Calu3 (cell line): ENCODE measurements at regions not wholly inside any gene's neighbourhood (a gene's known extent, or its start where the extent isn't known, plus 50 kb on each side); places are given as distances from the start of the nearest gene placed in this dataset.

Source experiments
- BruUV-seq: library from RNA; stranded (reverse); fragments of 400-500 nt; replicated peaks from 2 replicates; lab custom pipeline; 2021; lab: Mats Ljungman, UMichigan
- CTCF ChIA-PET: fragments of 300-600 bp; sonication (Branson Sonifier 250); formaldehyde crosslinking; loops from one replicate; lab custom pipeline; 2022; ENCODE audit warnings: antibody characterized with exemption; lab: Charles Lee
- DNase-seq: peaks from one replicate; pipeline ENCODE4 v3.0.0; 2022
- H3K27ac Mint-ChIP-seq: one replicate; pipeline ENCODE4 v1.8.0; 2022; ENCODE audit warnings: mixed read lengths; ENCODE audit not compliant: unreplicated experiment
- H3K27me3 Mint-ChIP-seq: one replicate; pipeline ENCODE4 v1.8.0; 2022; ENCODE audit warnings: mixed read lengths; ENCODE audit not compliant: unreplicated experiment
- H3K36me3 Mint-ChIP-seq: one replicate; pipeline ENCODE4 v1.8.0; 2022; ENCODE audit warnings: mild to moderate bottlenecking, moderate library complexity, mixed read lengths; ENCODE audit not compliant: insufficient read depth, unreplicated experiment
- H3K4me1 Mint-ChIP-seq: one replicate; pipeline ENCODE4 v1.8.0; 2022; ENCODE audit warnings: mild to moderate bottlenecking, low read depth, mixed read lengths; ENCODE audit not compliant: unreplicated experiment
- H3K4me3 Mint-ChIP-seq: one replicate; pipeline ENCODE4 v1.8.0; 2022; ENCODE audit warnings: mild to moderate bottlenecking, low read depth, moderate library complexity, mixed read lengths; ENCODE audit not compliant: unreplicated experiment
- H3K9me3 Mint-ChIP-seq: one replicate; pipeline ENCODE4 v1.8.0; 2022; ENCODE audit warnings: low read depth, mixed read lengths; ENCODE audit not compliant: unreplicated experiment
- CTCF ChIP-seq: fragments of 200-600 bp; IDR thresholded peaks from one replicate; pipeline ENCODE4 v1.8.0; 2022; ENCODE audit warnings: antibody characterized with exemption; ENCODE audit not compliant: unreplicated experiment
- intact Hi-C: fragments of 100-400 bp; cut with micrococcal nuclease; formaldehyde crosslinking; loops from one replicate; pipeline ENCODE4 v1.10.0; 2022; ENCODE audit not compliant: unreplicated experiment

GRCh38 chr4:1480720-1481119 is 74.5 kb upstream of the NKX1-1 start:
- DNase-seq = no peak
- intact Hi-C loops = no loop called here
- no peak for TF ChIP-seq CTCF
- H3K4me3 Mint-ChIP-seq = no peak overlapping the region
- H3K9me3 Mint-ChIP-seq = peaks cover 11% of the 10 kb centered on the region
- H3K4me1 Mint-ChIP-seq = no peaks in the 10 kb centered on the region
- CTCF ChIA-PET = no interaction called here
- H3K27ac Mint-ChIP-seq = no peak overlapping the region
- no TSS peak for BruUV-seq
- H3K27me3 Mint-ChIP-seq = peaks cover 8% of the 10 kb centered on the region
- H3K36me3 Mint-ChIP-seq = peaks cover 6% of the 10 kb centered on the region

- H3K27me3 Mint-ChIP-seq = peaks cover 21% of the 10 kb centered on the region
- BruUV-seq = no TSS peak
- H3K4me1 Mint-ChIP-seq = no peaks in the 10 kb centered on the region
- peaks cover under 1% of the 10 kb centered on the region for H3K36me3 Mint-ChIP-seq
- no peak for DNase-seq
- intact Hi-C loops = no loop called here
- no peak overlapping the region for H3K4me3 Mint-ChIP-seq
- no peak for TF ChIP-seq CTCF
- H3K9me3 Mint-ChIP-seq = peaks cover 10% of the 10 kb centered on the region
- CTCF ChIA-PET = no interaction called here
- H3K27ac Mint-ChIP-seq = no peak overlapping the region
Observed at GRCh38 chr4:1479454-1479853, 73.2 kb upstream of the NKX1-1 start.

DNA sequence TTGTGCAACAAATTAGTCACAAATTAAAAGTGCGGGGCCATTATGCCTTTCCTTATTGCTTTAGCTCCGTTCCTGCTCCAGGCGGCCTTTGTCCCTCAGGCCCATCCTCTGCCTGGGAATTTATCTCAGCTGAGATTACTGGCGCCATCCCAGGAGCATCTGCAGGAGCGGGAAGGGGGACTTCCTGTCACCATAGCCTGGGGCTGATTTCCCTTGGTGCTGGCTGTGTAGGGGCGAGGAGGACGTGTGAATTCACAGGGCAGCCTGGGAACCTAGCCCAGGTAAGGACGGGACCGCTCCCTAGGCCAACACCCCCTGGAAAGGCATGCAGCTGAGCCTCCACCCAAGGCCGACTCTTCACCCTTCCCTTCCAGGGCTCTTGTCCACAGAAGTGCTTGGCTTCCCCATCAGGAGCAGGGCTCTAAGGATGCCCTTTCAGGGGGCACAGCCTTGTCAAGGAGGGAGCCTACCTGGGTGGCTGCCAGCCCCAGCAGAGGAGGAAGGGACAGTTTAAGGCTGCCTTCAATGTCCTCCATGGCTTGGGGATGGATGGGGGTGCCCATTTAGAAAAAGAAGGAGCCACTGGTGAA is 72.6 kb upstream of the NKX1-1 start:
- DNase-seq = no peak
- Mint-ChIP-seq H3K4me3 (no peak overlapping the region), H3K27me3 (peaks cover 27% of the 10 kb centered on the region), H3K36me3 (no peaks in the 10 kb centered on the region), H3K4me1 (no peaks in the 10 kb centered on the region), H3K9me3 (peaks cover 10% of the 10 kb centered on the region), H3K27ac (no peak overlapping the region)
- intact Hi-C loops = no loop called here
- no peak for TF ChIP-seq CTCF
- CTCF ChIA-PET = interaction anchor here (0.6 kb wide), 1 partner anchor 166 kb away, joined by 5 read pairs; no protein-coding TSS in a partner anchor
- BruUV-seq = no TSS peak

GRCh38 chr4:1477045-1477840 is 71.0 kb upstream of the NKX1-1 start:
- Mint-ChIP-seq H3K9me3 (peaks cover 6% of the 10 kb centered on the region), H3K27me3 (peaks cover 32% of the 10 kb centered on the region), H3K4me1 (no peaks in the 10 kb centered on the region), H3K27ac (no peak overlapping the region), H3K36me3 (no peaks in the 10 kb centered on the region), H3K4me3 (no peak overlapping the region)
- CTCF ChIA-PET = no interaction called here
- DNase-seq = no peak
- TF ChIP-seq CTCF = no peak
- no TSS peak for BruUV-seq
- intact Hi-C loops = no loop called here
